Right lobe of liver (tissue), 6 donors: ENCODE measurements at regions not wholly inside any gene's neighbourhood (a gene's known extent, or its start where the extent isn't known, plus 50 kb on each side); places are given as distances from the start of the nearest gene placed in this dataset.
"Not testable (repeated sequence)": the region's sequence is repeated elsewhere in the genome, so short reads cannot be mapped to it uniquely, and the experiment has no call there.

Experiments used
- ATAC-seq, 4 donors: fragments of 200-7000 bp; cut with Tn5 transposase; one replicate each; pipeline ENCODE4 v1.9.1; 2020; ENCODE audit warnings: mild to moderate bottlenecking in 4 of 4, moderate library complexity in 4 of 4
- DNase-seq, 3 donors: peaks; one replicate each; pipeline ENCODE4 v3.0.0-alpha.2; 2020
- H3K27ac ChIP-seq, 3 donors: fragments of 200-600 bp; one replicate each; pipeline ENCODE4 v1.8.0; 2022
- H3K27me3 ChIP-seq, 2 donors: fragments of 200-600 bp; one replicate each; pipeline ENCODE4 v1.8.0; 2022
- H3K36me3 ChIP-seq, 4 donors: fragments of 200-600 bp; sonication (generic) in 1 of 4; one replicate each; pipeline versions ENCODE4 v1.5.1 to v1.8.0; 2017 to 2022; ENCODE audit warnings: control low read depth in 1 of 4
- H3K4me1 ChIP-seq, 4 donors: fragments of 200-600 bp; sonication (generic) in 1 of 4; one replicate each; pipeline versions ENCODE4 v1.5.1 to v1.8.0; 2017 to 2022; ENCODE audit warnings: control low read depth in 1 of 4
- H3K4me3 ChIP-seq, 3 donors: fragments of 200-600 bp; one replicate each; pipeline ENCODE4 v1.8.0; 2022
- H3K9me3 ChIP-seq, 4 donors: fragments of 200-600 bp; sonication (generic) in 1 of 4; one replicate each; pipeline versions ENCODE4 v1.5.1 to v1.8.0; 2017 to 2022; ENCODE audit warnings: control low read depth in 1 of 4
- CTCF ChIP-seq, 4 donors: fragments of 200-600 bp in 3 of 4; fragments of 450-650 bp in 1 of 4; IDR thresholded peaks; one replicate each; pipeline versions ENCODE4 v1.5.1 to v1.8.0; 2016 to 2022; ENCODE audit warnings: antibody characterized with exemption in 4 of 4, mild to moderate bottlenecking in 2 of 4
- POLR2A ChIP-seq: fragments of 450-650 bp; IDR thresholded peaks from one replicate; pipeline ENCODE4 v1.6.1; 2017; ENCODE audit warnings: antibody characterized with exemption, mild to moderate bottlenecking
- WGBS: methylation state at CpG from one replicate; pipeline ENCODE4 v1.1.6; 2018; ENCODE audit warnings: low coverage, low lambda C conversion rate; ENCODE audit not compliant: insufficient coverage; ENCODE audit errors: missing lambda C conversion rate; 5-methylcytosine and 5-hydroxymethylcytosine counted together
- intact Hi-C, 2 donors: fragments of 100-400 bp; cut with DNase I; formaldehyde crosslinking; loops; one replicate each; pipeline versions ENCODE4 v1.11.2 to v1.14.1; 2022
- donor health status: DM: no; HTN: yes; CAD: no.
- donor health status: DM: no; HTN: no; CAD: no.
- donor health status: DM: no; HTN: no; CAD: no.
- donor health status: DM: no; HTN: yes; CAD: no.
- donor health status: DM: no; HTN: yes; CAD: no.

DNA sequence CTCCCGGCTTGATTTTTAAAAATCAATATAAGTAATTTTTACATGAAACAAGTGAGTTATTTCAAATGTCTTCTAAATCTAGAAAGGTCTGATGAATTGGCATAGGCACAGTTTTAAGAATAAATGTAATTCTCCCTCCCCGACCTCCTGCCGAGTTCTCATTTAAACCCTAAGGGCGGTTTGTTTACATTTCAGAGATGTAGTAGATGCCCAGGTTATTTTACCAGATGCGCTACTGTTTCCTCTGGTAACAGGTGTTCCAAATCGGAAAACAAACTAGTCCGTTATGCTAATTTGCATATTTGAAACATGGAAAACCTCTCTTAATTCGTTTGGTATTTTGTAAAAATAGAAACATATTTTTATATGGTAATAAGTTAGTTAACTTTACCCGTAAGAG lies 53.8 kb upstream of the CFAP126 start:
- H3K9me3 ChIP-seq = no peaks in the 10 kb centered on the region
- DNase-seq (no peak), ATAC-seq (no peak)
- WGBS = 43% methylated on average over 9 of the region's 9 CpGs
- no peak overlapping the region for H3K27ac ChIP-seq
- TF ChIP-seq POLR2A = no peak
- TF ChIP-seq CTCF (IDR thresholded peaks at IDR 0.05) = no peak
- H3K36me3 ChIP-seq = no peaks in the 10 kb centered on the region
- intact Hi-C loops = no loop called here
- no peaks in the 10 kb centered on the region for H3K27me3 ChIP-seq
- H3K4me3 ChIP-seq = no peak overlapping the region
- no peaks in the 10 kb centered on the region for H3K4me1 ChIP-seq

GRCh38 chr1:161420763-161421455 lies 53.2 kb upstream of the CFAP126 start:
- intact Hi-C loops = no loop called here
- Histone ChIP-seq H3K4me3 (no peak overlapping the region), H3K27ac (no peak overlapping the region), H3K27me3 (no peaks in the 10 kb centered on the region), H3K9me3 (no peaks in the 10 kb centered on the region), H3K4me1 (no peaks in the 10 kb centered on the region), H3K36me3 (no peaks in the 10 kb centered on the region)
- DNase-seq = no peak
- no peak for ATAC-seq
- TF ChIP-seq CTCF (IDR thresholded peaks at IDR 0.05) (no peak), POLR2A (no peak)
- WGBS = 70% methylated on average over 24 of the region's 24 CpGs

GRCh38 chr1:161417536-161417935 lies 49.9 kb upstream of the CFAP126 start:
- 100% methylated on average over 2 of the region's 4 CpGs for WGBS
- H3K27ac ChIP-seq, ATAC-seq, intact Hi-C loops, DNase-seq, H3K4me1 ChIP-seq, H3K4me3 ChIP-seq, H3K36me3 ChIP-seq, H3K27me3 ChIP-seq, H3K9me3 ChIP-seq: not testable (repeated sequence)
